Neural cell (in vitro differentiated cells): ENCODE measurements at regions not wholly inside any gene's neighbourhood (a gene's known extent, or its start where the extent isn't known, plus 50 kb on each side); places are given as distances from the start of the nearest gene placed in this dataset.

Source experiments
- H2AFZ ChIP-seq: fragments of 200-600, 300-800 bp; sonication (generic), shearing (Covaris generic); 2 replicates; pipeline ENCODE4 v1.6.0; 2014; ENCODE audit warnings: low read depth, mild to moderate bottlenecking, antibody characterized with exemption, low read length, moderate library complexity
- H3F3A ChIP-seq: fragments of 200-600 bp; shearing (Covaris generic); 2 replicates; pipeline ENCODE4 v1.6.1; 2016; ENCODE audit warnings: mild to moderate bottlenecking, moderate library complexity, mixed read lengths, antibody characterized with exemption, low read length; ENCODE audit not compliant: insufficient read depth, poor library complexity, severe bottlenecking
- H3K27ac ChIP-seq: fragments of 200-600, 300-800 bp; sonication (generic), shearing (Covaris generic); 2 replicates; pipeline ENCODE4 v1.5.1; 2014; ENCODE audit warnings: mild to moderate bottlenecking, low read length, moderate library complexity
- H3K27me3 ChIP-seq: fragments of 300-800, 200-600 bp; sonication (generic), shearing (Covaris generic); 2 replicates; pipeline ENCODE4 v1.6.0; 2014; ENCODE audit warnings: mild to moderate bottlenecking, low read depth, low read length, moderate library complexity; ENCODE audit not compliant: insufficient read depth
- H3K36me3 ChIP-seq: fragments of 300-800, 200-600 bp; sonication (generic), shearing (Covaris generic); 2 replicates; pipeline ENCODE4 v1.5.1; 2014; ENCODE audit warnings: mild to moderate bottlenecking, antibody characterized with exemption, low read length, moderate library complexity; ENCODE audit not compliant: insufficient read depth
- H3K4me2 ChIP-seq: fragments of 300-800, 200-600 bp; sonication (generic), shearing (Covaris generic); 2 replicates; pipeline ENCODE4 v1.6.0; 2014; ENCODE audit warnings: mild to moderate bottlenecking, low read length
- H3K4me3 ChIP-seq: fragments of 300-800, 200-600 bp; sonication (generic), shearing (Covaris generic); 2 replicates; pipeline ENCODE4 v1.5.1; 2014; ENCODE audit warnings: mild to moderate bottlenecking, low read length, moderate library complexity
- H3K79me2 ChIP-seq: fragments of 200-600 bp; shearing (Covaris generic); replicated peaks from 2 replicates; pipeline ENCODE4 v1.6.0; 2014; ENCODE audit warnings: mild to moderate bottlenecking, low read length, moderate library complexity; ENCODE audit not compliant: insufficient read depth
- H3K9ac ChIP-seq: fragments of 300-800, 200-600 bp; sonication (generic), shearing (Covaris generic); 2 replicates; pipeline ENCODE4 v1.6.1; 2016; ENCODE audit warnings: mild to moderate bottlenecking, low read length, mixed read lengths
- H3K9me2 ChIP-seq: fragments of 200-600 bp; shearing (Covaris generic); 2 replicates; pipeline ENCODE4 v1.6.1; 2016; ENCODE audit warnings: mild to moderate bottlenecking, low read length, mixed read lengths; ENCODE audit not compliant: insufficient read depth
- H3K9me3 ChIP-seq: fragments of 200-600, 300-800 bp; sonication (generic), shearing (Covaris generic); 2 replicates; pipeline ENCODE4 v1.6.1; 2016; ENCODE audit warnings: mild to moderate bottlenecking, mixed run types, low read length, moderate library complexity, mixed read lengths
- H4K20me1 ChIP-seq: fragments of 200-600 bp; shearing (Covaris generic); 2 replicates; pipeline ENCODE4 v1.6.1; 2016; ENCODE audit warnings: mild to moderate bottlenecking, mixed run types; ENCODE audit not compliant: insufficient read depth
- CTCF ChIP-seq: fragments of 450-650 bp; IDR thresholded peaks from 2 replicates; pipeline ENCODE4 v1.5.1; 2014; ENCODE audit warnings: antibody characterized with exemption, mild to moderate bottlenecking, moderate library complexity; ENCODE audit not compliant: poor library complexity, severe bottlenecking
- EP300 ChIP-seq: fragments of 450-650 bp; conservative IDR thresholded peaks from 2 replicates; pipeline ENCODE4 v1.6.1; 2014; ENCODE audit warnings: antibody characterized with exemption, mild to moderate bottlenecking, moderate library complexity; ENCODE audit not compliant: poor library complexity, severe bottlenecking
- EZH2 ChIP-seq: fragments of 200-600, 300-800 bp; shearing (Covaris generic), sonication (generic); IDR thresholded peaks from 2 replicates; pipeline ENCODE4 v1.6.1; 2014; ENCODE audit warnings: antibody characterized with exemption, low read length, borderline replicate concordance, mild to moderate bottlenecking; ENCODE audit not compliant: insufficient read depth, poor library complexity, severe bottlenecking
- MXI1 ChIP-seq: fragments of 450-650 bp; conservative IDR thresholded peaks from 2 replicates; pipeline ENCODE4 v1.6.1; 2014; ENCODE audit warnings: antibody characterized with exemption, mild to moderate bottlenecking; ENCODE audit not compliant: poor library complexity, severe bottlenecking
- POLR2AphosphoS5 ChIP-seq: IDR thresholded peaks from 2 replicates; pipeline ENCODE4 v1.6.1; 2012
- RAD21 ChIP-seq: fragments of 450-650 bp; conservative IDR thresholded peaks from 2 replicates; pipeline ENCODE4 v1.6.1; 2014; ENCODE audit warnings: antibody characterized with exemption, mild to moderate bottlenecking, moderate library complexity
- SMC3 ChIP-seq: fragments of 450-650 bp; conservative IDR thresholded peaks from 2 replicates; pipeline ENCODE4 v1.6.1; 2014; ENCODE audit warnings: antibody characterized with exemption, mild to moderate bottlenecking, moderate library complexity; ENCODE audit not compliant: poor library complexity
- TAF1 ChIP-seq: IDR thresholded peaks from 2 replicates; pipeline ENCODE4 v1.6.1; 2012; ENCODE audit warnings: low read depth
- TF ChIP-seq, protein P1 (sequence below): IDR thresholded peaks from 2 replicates; pipeline ENCODE4 v1.6.1; 2012; ENCODE audit warnings: borderline replicate concordance

GRCh38 chr5:169422087-169422486 is 121.1 kb upstream of the SLIT3 start:
- no peak overlapping the region for H2AFZ ChIP-seq
- no peaks in the 10 kb centered on the region for H3K79me2 ChIP-seq
- no peaks in the 10 kb centered on the region for H3K36me3 ChIP-seq
- H3K4me2 ChIP-seq = no peak overlapping the region
- H3K4me3 ChIP-seq = no peak overlapping the region
- no peak overlapping the region for H3K9ac ChIP-seq
- no peaks in the 10 kb centered on the region for H3K27me3 ChIP-seq
- no peaks in the 10 kb centered on the region for H3F3A ChIP-seq
- no peak overlapping the region for H3K27ac ChIP-seq
- TF ChIP-seq CTCF (no peak), RAD21 (no peak), EP300 (no peak), SMC3 (no peak), EZH2 (no peak), POLR2AphosphoS5 (no peak), MXI1 (no peak), TAF1 (no peak)
- TF ChIP-seq, protein P1, sequence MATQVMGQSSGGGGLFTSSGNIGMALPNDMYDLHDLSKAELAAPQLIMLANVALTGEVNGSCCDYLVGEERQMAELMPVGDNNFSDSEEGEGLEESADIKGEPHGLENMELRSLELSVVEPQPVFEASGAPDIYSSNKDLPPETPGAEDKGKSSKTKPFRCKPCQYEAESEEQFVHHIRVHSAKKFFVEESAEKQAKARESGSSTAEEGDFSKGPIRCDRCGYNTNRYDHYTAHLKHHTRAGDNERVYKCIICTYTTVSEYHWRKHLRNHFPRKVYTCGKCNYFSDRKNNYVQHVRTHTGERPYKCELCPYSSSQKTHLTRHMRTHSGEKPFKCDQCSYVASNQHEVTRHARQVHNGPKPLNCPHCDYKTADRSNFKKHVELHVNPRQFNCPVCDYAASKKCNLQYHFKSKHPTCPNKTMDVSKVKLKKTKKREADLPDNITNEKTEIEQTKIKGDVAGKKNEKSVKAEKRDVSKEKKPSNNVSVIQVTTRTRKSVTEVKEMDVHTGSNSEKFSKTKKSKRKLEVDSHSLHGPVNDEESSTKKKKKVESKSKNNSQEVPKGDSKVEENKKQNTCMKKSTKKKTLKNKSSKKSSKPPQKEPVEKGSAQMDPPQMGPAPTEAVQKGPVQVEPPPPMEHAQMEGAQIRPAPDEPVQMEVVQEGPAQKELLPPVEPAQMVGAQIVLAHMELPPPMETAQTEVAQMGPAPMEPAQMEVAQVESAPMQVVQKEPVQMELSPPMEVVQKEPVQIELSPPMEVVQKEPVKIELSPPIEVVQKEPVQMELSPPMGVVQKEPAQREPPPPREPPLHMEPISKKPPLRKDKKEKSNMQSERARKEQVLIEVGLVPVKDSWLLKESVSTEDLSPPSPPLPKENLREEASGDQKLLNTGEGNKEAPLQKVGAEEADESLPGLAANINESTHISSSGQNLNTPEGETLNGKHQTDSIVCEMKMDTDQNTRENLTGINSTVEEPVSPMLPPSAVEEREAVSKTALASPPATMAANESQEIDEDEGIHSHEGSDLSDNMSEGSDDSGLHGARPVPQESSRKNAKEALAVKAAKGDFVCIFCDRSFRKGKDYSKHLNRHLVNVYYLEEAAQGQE = no peak
- no peaks in the 10 kb centered on the region for H3K9me2 ChIP-seq
- H4K20me1 ChIP-seq = no peaks in the 10 kb centered on the region
- no peaks in the 10 kb centered on the region for H3K9me3 ChIP-seq

GRCh38 chr5:169421677-169422076 is 120.7 kb upstream of the SLIT3 start:
- Histone ChIP-seq H3K9ac (no peak overlapping the region), H3K9me2 (no peaks in the 10 kb centered on the region), H3K9me3 (no peaks in the 10 kb centered on the region), H3K27me3 (no peaks in the 10 kb centered on the region), H3K4me2 (no peak overlapping the region), H3K27ac (no peak overlapping the region), H3K4me3 (no peak overlapping the region), H3K36me3 (no peaks in the 10 kb centered on the region), H3F3A (no peaks in the 10 kb centered on the region), H4K20me1 (no peaks in the 10 kb centered on the region), H2AFZ (no peak overlapping the region), H3K79me2 (no peaks in the 10 kb centered on the region)
- TF ChIP-seq, protein P1 = no peak
- TF ChIP-seq CTCF (no peak), SMC3 (no peak), EP300 (no peak), MXI1 (no peak), TAF1 (no peak), EZH2 (no peak), POLR2AphosphoS5 (no peak), RAD21 (no peak)
